ENCODE measurements at regions not wholly inside any gene's neighbourhood (a gene's known extent, or its start where the extent isn't known, plus 50 kb on each side); places are given as distances from the start of the nearest gene placed in this dataset.

DNA sequence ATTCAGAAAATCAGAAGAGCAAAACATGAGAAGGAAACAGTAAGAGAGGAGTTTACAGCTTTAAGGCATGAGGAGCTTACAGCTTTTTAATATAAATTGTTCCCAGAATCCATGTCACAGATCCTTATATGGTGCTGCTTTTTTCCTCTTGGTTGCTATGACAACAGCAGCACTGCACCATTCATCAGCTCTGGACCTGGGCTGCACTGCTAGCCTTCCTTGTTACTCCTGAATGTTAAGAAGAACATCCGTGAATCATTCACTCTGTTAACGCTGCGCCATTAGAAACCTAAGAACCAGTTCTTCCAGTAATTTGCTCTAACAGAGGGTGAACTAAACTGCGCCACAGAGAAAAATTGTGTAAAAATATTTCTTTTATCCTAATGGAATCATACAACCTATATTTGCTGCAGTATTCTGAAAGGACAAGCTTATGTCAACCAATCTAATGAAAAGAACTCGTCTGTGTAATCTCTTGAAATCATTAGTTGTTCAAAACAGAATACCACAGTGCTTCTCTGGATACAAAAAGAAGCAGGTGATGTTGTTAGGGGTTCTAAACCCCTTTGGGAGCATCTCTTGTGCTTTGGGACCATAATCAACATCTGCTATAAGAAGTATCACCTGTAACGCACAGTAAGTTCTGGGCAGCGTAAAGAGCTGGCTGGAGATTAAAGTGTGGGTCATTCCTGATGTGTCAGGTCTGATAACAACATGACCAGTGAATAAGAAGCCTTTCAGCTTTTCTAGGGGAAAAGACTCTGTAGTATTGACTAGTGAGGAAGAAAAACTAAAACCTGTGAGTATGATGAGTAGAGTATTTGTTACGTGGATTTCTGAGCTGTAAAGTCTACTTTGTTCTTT lies 151.2 kb downstream of the TANC2 start:
- intact Hi-C loops (cut with DNase I): no loop called here
- ATAC-seq: no peak
- DNase-seq (ENCODE audit: missing footprints): no peak

DNA sequence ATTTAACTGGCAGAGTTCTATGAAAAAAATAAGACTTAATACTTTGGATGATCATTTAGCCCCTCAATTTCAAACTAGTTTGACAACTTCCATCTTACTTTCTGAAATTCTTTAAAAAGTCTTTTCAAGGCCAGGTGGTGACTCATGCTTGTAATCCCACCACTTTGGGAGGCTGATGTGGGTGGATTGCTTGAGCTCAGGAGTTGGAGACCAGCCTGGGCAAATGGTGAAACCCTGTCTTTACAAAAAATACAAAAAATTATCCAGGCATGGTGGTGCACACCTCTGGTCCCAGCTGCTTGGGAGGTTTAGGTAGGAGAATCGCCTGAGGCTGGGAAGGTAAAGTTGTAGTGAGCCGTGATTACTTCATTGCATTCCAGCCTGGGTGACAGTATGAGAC lies 154.4 kb downstream of the TANC2 start:
- ATAC-seq: no peak
- intact Hi-C loops (cut with DNase I): no loop called here
- no peak for DNase-seq (ENCODE audit: missing footprints)

DNA sequence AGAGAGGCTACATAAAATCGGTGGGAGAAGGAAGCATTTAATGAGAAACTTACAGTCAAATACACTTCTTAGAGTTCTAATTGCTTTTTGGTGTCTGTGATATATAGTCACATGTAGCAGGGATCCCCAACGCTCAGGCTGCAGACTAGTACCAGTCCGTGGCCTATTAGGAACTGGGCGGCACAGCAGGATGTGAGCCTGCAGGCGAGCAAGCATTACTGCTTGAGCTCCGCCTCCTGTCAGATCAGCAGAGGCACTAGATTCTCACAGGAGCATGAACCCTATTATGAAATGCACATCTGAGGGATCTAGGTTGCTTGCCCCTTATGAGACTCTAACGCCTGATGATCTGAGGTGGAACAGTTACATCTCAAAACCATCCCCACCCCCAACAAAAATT lies 158.5 kb downstream of the TANC2 start:
- intact Hi-C loops (cut with DNase I): no loop called here
- ATAC-seq (no peak), DNase-seq (ENCODE audit: missing footprints) (no peak)

DNA sequence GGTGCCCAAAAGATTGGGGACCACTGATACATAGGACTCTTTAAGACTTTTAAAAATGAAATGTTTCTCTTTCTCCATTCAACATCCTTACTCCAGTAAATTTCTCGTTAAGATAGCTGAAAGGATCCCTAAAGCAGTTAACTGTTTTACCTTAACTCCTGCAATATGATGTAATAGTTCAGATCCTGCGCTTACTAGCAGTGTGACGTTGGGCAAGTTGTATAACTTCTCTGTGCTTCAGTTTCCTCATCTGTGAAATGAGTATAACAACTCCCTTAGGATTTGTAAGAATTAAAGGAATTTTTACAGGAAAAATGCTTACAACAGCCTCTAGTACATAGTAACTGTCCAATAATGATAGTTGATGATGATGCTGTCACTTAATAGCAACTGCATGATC lies 158.9 kb downstream of the TANC2 start:
- ATAC-seq: no peak
- DNase-seq (ENCODE audit: missing footprints): no peak
- intact Hi-C loops (cut with DNase I): no loop called here

DNA sequence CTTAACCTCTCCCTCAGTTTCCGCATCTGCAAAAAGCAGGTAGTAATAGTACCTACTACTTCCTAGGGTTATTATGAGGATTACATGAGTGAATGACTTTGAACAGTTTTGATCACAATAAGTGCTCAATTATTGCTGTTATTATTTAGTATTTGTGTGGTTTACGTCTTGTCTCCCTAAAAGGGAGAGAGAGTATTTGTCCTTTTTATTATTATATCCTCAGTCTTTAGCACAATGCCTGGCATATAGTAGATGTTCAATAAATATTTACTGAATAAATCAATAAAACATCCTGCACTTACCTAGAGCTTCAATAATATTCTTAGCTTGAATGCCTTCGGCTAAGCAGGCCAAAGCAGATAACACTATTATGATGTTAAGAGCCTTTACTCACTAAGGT lies 160.0 kb downstream of the TANC2 start:
- no peak for DNase-seq (ENCODE audit: missing footprints)
- intact Hi-C loops (cut with DNase I): no loop called here
- no peak for ATAC-seq

DNA sequence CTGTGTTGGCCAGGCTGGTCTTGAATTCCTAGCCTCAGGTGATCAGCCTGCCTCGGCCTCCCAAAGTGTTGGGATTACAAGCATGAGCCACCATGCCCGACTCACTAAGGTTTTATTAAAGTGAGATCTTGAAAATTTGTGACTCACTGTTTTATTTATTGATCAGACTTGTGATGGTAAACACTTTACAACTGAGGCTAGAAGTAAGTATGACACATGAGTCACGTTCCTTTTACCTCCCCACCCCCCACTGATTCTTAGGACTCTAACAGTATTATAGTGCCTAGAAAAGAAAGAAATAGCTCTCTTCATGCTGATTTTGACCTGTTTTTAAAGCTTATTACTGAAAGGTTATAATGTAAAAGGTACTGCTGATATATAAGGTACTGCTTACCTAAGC lies 160.6 kb downstream of the TANC2 start:
- DNase-seq (ENCODE audit: missing footprints) (no peak), ATAC-seq (no peak)
- intact Hi-C loops (cut with DNase I): no loop called here

DNA sequence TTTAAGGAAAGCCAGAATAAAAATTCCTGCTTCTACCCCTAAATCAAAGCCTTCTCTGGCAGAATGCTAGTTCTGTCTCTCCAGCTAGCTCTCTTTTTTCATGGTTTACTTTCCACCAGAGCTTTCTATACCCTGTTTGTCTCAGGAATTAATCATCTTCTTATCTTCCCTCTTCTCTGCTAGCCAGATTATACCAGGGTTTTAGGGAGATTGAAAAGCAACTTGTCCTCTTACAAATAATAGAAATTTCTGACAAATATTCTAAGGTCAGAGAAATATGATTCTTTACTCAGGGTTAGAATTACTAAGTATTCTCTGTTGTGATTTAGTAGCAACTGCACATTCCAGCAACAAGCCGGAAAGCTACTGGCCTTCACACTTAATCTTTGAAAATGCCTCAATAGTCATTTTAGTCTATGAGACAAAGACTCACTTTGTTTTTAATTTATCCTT lies 166.4 kb downstream of the TANC2 start:
- intact Hi-C loops (cut with DNase I): no loop called here
- DNase-seq (ENCODE audit: missing footprints) (no peak), ATAC-seq (no peak)

DNA sequence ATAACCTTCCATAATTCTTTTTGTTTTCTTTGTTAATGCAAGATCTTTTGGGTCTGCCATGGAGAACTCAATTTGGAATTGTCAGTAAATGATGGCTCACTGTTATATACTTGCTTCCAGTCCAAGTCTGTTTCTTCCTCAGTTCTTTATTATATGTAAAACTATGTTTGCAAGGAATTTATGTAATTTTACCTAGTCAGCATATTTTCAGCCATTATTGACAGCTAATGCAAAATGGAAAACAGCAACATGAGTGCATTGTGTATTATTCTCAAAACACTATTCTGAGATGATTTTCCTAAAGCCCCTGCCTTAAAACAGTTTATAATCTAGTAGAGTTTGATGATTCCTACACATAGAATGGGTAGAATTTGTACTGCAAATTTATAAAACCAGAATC lies 167.5 kb downstream of the TANC2 start:
- ATAC-seq (no peak), DNase-seq (ENCODE audit: missing footprints) (no peak)
- intact Hi-C loops (cut with DNase I): no loop called here

DNA sequence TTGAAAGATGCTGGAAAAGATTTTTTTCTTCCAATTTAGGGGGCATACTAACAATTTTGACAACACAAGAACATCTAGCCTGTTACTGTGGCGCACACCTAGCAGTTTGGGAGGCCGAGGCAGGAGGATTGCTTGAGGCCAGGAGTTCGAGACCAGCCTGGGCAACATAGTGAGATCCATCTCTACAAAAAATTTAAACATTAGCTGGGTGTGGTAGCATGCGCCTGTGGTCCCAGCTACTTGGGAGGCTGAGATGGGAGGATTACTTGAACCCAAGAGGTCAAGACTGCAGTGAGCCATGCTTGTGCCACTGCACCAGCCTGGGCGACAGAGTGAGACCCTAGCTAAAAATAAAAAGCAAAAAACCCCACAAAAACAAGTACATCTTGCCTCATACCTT lies 168.8 kb downstream of the TANC2 start:
- intact Hi-C loops (cut with DNase I): no loop called here
- no peak for ATAC-seq

DNA sequence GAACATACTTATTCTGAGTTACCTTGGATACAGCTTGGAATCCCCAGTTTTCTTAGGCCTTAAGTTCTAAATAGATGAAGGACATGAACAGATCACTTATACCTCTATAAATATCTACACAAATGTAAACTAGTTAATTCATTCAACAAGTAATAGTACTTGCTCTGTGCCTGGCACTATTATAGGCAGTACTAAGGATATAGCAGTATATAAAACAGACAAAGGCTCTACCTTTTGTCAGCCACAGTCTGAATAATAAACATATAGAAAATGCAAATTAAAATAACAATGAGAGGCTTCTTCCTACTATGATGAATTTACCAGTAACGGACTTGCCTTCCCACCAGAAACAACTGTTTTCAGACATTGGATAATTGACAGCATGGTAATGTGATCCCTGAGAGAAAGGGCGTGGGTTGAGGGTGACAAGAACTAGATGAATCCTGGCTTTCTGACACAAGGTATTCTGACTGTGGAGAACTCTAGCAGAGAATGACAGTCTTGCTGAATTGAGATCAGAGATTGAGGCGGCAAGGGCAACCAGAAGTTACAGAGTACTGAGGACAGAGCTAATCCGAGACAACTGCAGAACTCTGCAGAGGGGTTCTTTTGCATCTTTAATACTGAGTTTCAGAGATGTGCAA lies 170.5 kb downstream of the TANC2 start:
- no peak for ATAC-seq
- DNase-seq (ENCODE audit: missing footprints): no peak
- intact Hi-C loops (cut with DNase I): no loop called here

More for the DNA sequence above, 168.8 kb downstream of the TANC2 start:
- peak; percentile 18 for DNase-seq (ENCODE audit: missing footprints)

DNA sequence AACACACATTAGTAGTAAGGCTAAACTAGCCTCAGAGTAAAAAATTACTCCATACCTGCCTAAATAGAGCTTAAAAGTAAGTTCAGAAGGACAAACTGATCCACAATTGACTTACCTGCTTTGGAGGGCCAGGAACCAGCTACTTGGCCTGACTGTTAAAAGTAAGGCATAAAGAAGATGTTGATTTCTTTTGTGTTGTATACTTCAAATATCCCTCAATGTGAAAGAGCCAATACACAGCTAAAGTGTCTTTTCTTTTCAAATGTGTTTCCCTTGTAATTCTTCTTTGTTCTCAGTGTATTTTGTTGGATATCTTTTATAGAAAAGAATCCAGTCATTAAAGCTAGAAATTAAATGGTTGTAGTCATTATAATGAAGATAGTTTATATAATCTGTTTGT lies 171.1 kb downstream of the TANC2 start:
- ATAC-seq (no peak), DNase-seq (ENCODE audit: missing footprints) (no peak)
- intact Hi-C loops (cut with DNase I): no loop called here

DNA sequence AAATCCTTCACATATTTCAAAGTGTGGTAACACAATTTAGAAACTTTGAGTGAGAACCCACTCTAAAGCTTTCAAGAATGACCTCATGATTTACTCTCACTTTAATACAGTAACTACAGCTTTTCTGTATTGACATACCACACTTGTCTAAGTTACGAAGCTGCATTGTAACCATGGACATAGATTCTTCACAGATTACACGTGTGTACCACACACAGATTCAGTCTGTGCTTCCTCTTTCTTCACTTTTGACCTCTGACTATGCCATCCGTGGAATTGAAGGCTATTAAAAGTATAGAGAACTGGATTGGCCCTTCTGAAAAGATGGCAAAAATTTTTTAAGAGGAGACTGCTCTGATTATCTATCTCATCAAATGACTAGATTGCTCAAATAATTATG lies 172.7 kb downstream of the TANC2 start:
- DNase-seq (ENCODE audit: missing footprints) (no peak), ATAC-seq (no peak)
- intact Hi-C loops (cut with DNase I): no loop called here

DNA sequence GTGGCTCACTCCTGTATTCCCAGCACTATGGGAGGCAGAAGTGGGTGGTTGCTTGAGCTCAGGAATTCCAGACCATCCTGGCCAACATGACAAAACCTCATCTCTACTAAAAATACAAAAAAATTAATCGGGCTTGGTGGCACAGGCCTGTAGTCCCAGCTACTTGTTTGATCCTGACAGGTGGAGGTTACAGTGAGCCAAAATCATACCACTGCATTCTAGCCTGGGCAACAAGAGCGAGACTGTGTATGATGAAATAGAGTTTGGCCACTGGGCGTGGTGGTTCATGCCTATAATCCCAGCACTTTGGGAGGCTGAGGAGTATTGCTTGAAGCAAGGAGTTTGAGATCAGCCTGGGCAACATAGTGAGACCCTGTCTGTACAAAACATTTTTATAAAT lies 173.3 kb downstream of the TANC2 start:
- DNase-seq (ENCODE audit: missing footprints) (no peak), ATAC-seq (no peak)
- intact Hi-C loops (cut with DNase I): no loop called here

DNA sequence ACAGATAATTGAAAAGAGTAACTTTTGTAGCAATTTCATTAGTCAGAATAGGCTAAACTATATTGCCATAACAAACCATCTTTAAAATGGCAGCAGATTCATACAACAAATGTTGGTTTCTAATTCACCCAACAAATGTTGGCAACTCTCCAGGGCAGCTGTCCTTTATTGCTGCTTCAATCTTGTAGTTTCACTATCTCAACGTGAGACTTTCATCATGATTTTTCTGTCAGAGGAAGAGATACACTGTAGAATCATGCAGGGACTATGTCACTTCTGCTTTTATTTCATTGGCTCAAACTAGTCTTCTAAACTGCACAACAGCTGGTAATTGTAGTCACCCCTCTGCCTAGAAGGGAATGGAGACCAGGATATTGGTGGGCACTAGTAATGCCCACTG lies 174.2 kb downstream of the TANC2 start:
- DNase-seq (ENCODE audit: missing footprints) (no peak), ATAC-seq (peak; percentile 10)
- intact Hi-C loops (cut with DNase I): no loop called here

DNA sequence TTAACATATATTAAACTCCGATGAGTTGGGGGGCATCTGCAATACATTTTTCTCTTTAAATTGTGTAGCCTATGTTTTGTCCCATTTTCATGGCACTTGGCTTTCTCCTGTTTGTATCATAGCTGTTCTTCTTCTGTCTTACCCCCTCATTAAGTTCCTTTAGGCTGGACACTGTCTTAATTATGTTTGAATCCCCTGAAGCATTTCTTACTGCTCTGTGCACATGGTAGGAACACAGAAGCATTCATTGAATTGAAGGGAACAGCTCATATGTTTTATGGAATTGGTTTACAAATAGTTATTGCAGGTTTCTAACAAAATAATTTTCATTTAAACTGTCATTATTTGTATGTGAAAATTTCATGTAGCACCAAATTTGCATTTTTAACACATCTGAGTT lies 176.8 kb downstream of the TANC2 start:
- intact Hi-C loops (cut with DNase I): no loop called here
- DNase-seq (ENCODE audit: missing footprints) (no peak), ATAC-seq (no peak)

DNA sequence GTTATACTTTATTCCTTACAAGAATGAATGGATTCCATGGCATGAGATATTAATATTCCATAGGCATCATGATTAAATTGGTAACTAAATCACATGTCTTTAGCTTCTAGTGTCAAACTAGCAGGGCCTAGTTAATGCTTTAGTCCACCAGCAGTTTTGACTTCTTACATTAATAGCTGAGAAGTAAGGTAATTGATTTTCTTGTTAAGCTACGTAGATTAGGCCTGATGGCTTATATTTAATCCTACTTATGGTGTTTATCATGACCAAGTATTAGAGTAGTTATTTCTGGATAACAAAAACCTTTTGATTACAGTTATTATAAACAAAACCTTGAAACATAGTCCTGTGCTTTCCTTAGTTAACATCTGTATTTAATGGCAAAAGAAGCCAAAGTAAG lies 184.5 kb downstream of the TANC2 start:
- ATAC-seq (no peak), DNase-seq (ENCODE audit: missing footprints) (no peak)
- intact Hi-C loops (cut with DNase I): no loop called here

DNA sequence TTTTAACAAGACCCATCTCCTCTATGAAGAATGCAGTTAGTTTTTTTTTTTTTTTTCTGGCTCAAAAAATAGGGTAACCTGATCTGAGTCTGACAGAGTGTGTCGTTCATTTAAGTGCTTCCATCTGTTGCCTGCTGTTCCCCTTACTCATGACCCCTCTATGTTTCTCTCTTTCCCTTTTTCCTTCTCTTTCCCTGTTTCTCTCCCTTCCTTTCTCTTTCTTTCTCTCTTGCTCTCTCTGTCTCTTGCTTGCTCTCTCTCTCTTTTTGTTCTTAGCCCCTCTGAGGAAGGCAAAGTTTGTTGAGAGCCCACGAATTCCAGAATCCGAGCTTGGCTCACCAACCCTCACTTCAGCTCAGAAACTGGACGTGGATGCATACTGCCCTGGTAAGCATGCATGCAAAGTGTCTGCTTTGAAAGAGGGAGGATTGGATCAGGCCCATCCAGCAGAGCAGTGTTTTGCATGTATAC lies 185.0 kb downstream of the TANC2 start:
- intact Hi-C loops (cut with DNase I): no loop called here
- DNase-seq (ENCODE audit: missing footprints) (no peak), ATAC-seq (no peak)

DNA sequence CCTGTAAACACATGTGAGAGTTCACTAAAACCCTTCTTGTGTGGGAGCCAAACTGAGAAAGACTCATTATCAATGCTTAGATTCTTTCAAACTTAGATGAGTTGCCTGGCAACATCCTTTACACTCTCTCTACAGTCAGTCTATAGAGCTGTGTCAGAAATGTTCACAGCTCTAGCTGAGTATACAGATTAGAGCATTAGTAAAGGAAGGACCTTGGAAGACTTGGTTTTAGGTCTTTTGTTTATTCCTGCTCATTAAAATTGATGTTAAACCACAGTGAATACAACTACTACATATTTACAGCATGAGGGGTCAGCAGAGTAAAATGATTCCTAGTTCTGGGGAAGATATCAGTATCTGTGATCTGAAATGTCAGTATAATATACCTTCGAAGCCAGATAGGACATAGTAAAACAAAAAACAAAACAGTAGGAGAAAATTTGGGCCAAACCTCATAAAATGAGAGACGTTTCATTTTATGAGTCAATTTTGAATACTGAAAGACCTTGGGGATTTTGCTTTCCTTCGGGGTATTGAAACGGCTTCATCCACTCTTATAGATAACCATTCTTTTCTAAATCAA lies 186.0 kb downstream of the TANC2 start:
- intact Hi-C loops (cut with DNase I): no loop called here
- ATAC-seq (no peak), DNase-seq (ENCODE audit: missing footprints) (no peak)

DNA sequence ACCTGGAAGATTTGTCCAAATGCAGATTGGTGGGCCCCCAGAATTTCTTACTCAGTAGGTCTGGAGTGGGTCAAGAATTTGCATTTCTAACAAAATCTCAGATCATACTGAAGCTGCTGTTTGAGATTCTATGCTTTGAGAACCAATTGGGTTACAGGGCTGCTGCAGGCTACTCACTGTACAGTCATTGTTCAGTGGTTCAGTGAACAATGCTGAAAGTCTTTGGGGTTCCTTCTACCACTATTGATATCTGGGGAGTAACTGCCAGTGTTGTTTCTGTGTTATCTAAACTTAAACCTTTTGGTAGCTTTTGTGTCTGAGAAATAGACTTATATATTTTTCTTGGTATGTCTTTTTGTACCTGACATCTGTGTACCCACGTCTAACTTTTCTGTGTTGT lies 187.5 kb downstream of the TANC2 start:
- intact Hi-C loops (cut with DNase I): no loop called here
- DNase-seq (ENCODE audit: missing footprints) (no peak), ATAC-seq (no peak)

DNA sequence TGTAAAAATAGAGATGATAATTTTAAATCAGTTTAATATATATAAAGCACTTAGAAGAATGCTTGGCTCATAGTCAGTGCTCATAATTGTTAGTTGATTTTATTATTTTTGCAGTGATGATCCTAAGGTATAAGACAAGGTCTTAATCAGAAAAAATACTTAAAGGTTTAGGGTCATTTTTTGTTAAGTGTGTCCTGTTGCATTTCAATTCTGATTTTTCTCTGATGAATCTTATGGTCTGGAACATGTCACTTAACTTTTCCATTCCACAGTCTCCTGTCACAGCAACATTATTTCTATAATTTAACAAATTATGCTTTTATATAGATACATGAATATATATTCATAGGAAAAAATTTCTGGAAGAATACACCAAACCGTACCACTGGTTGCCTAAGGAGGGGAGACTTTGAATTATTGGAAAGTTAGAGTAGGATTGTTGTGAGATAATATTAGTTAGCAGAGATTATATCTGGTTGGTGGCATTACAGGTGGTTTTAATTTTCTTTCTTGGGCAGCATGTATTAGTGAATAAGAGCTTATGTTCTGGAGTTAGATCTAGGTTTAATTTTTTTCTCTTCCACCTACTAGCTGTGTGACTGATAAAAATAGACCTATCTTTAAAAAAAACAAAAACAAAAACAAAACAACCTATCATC lies 188.7 kb downstream of the TANC2 start:
- intact Hi-C loops (cut with DNase I): no loop called here
- ATAC-seq (no peak), DNase-seq (ENCODE audit: missing footprints) (no peak)
